ENCODE measurements at regions not wholly inside any gene's neighbourhood (a gene's known extent, or its start where the extent isn't known, plus 50 kb on each side); places are given as distances from the start of the nearest gene placed in this dataset.

DNA sequence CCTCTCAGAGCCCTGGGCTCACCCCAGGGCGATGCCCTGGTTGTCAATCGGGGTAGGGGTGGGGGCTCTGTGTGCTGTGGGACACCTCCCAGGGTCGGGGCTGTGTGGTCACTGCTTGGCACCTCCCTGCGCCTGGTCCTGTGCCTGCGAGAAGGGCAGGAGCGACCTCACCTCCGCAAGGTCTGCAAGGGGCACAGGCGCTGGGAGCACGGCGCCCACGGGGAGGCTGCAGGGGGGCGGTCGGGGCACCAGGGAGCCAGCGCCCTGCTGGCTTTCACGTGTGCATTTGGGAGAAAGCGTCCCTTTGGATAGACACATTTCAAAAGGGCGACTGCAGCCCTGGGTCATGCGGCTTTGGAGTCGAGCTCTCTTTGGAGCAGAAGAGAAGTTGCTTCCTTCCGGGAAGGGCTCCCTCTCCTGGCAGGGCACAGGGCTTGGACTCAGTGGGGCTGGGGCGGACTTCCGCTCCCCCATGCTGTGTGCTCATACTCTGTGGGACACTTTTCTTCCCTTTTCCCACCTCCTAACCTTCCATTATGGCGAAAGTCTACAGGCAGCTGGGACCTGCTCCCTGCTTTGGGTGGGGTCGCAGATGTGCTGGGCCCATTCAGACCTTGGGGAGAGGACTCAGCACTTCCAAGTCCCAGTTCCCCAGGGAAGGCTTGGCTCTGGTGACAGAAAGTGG is 52.9 kb upstream of the SLC28A3 start:
- DNase-seq (ENCODE audit: low spot score): no peak

DNA sequence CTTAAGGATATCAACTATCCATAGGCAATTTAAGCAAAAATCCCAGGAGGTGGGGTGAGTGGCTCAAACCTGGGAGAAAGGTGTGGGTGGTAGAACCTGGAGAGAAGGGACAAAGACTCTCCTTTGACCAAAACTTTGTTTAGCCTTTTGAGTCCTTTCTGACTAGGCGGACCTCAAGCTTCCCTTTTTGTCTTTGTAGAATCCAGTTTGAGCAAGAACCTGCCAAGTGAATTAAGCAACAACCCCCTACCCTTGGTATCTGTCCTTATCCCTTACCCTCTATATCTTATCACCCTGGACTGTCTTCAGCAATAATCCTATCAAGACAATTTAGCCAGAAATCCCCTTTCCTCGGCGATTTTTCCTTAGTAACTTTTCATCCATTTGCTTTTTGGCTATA is 53.5 kb upstream of the SLC28A3 start:
- DNase-seq (ENCODE audit: low spot score): no peak

DNA sequence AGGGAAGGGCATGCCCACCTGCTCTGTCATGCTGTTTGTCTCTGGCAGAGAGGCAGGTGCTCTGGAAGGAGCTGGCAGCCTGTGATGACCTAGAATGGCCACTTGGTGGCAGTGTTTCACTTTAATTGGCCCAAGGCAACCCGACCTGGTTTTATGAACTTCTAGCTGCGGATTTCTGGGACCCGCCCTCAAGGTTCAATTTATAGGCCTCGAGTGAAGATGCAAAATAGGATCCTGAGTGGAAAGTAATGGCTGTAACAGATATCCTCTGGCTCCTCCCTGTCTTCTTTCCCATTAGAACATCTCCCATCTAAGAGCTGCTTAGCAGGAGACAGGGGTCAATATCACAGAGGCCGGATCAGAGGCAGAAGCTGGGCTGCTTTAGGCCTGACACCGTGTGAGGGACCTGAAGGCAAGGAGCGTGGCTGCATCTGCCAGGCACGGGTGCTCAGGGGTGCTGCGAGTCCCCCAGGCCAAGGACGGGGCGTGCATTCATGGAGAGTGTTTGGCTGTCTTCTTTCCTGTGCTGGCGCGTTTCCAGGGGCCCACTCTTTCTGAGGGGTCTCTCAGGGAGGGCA is 56.7 kb upstream of the SLC28A3 start:
- DNase-seq (ENCODE audit: low spot score): peak; percentile 70

DNA sequence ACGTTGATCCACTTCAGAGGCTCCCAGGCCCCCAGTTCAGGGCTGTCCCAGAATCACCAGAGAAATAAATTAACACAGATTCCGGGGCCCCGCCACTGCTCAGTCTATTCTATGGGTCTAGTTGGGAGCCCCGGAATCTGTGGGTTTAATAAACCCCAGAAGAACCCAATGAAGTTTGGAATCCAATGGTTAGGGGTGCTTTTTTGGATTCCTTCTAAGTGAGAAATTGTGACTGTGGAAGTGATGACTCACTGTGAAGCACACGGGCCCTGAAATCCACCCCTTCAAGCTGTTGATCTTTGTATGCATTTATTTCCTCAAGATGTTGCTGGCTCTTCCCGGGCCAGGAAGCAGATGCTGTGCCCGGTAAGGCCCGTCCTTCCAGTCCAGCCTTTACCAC is 57.3 kb upstream of the SLC28A3 start:
- DNase-seq (ENCODE audit: low spot score): no peak

DNA sequence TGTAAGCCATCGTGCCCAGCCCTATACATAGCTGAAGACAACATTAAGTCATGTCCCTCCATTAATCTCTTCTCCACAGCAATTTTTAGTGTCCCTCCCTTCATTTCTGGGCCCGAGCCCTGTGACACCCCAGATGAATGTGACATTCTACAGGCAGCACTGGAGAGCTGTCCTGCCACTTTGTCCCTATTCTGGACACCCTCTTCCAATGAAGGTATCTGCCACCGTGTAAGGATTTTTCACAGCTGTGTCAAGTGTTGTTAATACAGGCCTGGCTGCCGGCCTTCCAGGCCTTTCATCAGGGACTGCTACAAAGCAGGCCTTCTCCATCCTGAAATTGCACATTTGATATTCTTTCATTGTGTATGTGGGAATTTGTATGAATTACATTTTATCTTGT is 62.0 kb upstream of the SLC28A3 start:
- no peak for DNase-seq (ENCODE audit: low spot score)

DNA sequence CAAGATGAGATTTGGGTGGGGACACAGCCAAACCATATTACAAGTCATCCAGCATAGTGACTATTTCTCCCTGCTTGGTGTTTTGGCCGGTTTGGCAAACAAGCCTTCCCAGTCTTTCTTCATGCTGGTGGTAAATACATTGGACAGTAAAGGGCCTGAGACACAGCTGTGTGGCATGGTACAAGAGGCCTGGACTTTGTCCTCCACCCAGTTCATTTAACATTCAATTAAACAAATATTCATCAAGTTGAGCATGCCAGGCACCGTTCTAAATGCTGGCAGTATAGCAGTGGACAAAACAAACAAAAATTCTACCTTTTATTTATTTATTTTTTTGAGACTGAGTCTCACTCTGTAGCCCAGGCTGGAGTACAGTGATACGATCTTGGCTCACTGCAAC is 62.7 kb upstream of the SLC28A3 start:
- no peak for DNase-seq (ENCODE audit: low spot score)

DNA sequence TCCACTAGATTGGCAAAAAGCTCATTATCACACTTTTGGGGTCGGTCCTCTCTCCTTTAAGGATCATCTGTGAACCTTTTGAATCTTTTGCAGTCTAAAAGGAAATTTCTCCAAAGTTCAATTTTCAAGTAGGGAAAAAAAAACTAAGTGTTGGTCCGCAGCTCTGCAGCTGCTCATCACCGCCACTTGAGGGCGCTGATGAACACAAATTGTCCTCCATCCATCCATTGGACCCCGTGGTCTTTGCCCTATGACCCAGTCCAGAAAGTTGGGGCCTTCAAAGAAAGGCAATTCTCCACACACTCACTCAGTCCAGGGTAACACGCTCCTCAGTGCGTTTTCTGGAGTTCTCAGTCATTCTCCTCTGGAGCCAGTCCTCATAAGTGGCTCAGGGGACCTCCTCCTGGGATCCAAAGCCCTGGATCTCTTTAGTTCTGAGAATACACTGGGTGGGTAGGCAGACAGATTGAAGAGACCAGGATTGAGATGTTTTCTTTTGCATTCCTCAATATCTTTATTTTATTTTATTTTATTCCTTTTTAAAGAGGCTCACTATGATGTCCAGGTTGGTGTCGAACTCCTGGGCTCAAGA is 63.6 kb upstream of the SLC28A3 start:
- DNase-seq (ENCODE audit: low spot score): no peak

DNA sequence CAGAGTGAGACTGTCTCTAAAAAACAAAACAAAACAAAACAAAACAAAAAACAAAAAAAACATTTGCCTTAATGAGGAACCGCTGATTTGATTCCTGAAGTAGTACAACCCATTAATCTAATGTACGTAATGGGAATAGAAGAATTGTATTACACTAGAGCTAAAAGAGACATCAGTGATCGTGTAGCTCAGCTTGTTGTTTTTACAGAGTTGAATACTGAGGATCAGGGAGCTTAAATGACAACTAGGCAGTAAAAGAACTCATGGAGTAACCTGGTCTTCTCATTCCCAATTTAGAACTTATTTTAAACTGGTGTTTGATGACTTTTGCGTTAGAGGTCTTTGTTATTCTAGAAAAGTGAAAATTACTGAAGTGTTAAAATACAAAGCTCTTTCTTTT is 65.1 kb upstream of the SLC28A3 start:
- DNase-seq (ENCODE audit: low spot score): no peak

DNA sequence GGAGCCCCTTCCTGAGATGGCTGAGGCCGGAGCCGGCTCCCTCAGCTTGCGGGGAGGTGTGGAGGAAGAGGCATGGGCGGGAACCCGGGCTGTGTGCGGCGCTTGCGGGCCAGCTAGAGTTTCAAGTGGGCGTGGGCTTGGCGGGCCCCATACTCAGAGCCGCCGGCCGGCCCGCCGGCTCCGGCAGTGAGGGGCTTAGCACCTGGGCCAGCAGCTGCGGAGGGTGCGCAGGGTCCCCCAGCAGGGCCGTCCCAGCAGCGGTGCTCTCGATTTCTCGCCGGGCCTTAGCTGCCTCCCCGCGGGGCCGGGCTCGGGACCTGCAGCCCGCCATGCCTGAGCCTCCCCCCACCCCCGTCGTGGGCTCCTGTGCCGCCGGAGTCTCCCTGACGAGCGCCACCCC is 67.9 kb upstream of the SLC28A3 start:
- no peak for DNase-seq (ENCODE audit: low spot score)

DNA sequence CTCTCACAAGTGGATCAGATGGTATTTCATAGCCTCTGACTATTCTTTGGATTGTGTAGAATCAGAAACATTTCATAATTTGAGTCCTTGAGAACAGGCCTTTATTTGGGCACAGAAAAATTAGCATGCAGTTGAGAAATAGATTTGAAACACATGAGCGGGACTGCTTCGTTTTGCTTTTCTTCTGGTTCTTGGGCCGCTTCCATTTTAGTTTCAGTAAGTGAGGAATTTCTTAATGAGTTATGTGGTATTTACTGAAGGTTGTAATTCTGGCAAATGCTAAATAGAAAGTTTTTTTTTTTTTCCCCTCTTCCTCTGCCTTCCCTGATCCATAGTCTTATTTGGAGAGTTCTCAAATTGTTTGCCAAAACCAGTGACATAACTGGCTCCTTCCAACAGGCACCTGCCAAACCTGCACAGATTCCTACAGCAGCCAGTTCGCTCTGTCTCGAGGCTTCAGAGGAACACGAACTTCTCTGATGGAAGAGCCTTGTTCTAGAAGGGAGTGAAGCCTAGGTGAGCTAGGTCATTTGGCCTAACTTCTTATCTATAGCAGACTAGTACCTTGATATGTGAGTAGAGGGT is 71.2 kb upstream of the SLC28A3 start:
- no peak for DNase-seq (ENCODE audit: low spot score)

DNA sequence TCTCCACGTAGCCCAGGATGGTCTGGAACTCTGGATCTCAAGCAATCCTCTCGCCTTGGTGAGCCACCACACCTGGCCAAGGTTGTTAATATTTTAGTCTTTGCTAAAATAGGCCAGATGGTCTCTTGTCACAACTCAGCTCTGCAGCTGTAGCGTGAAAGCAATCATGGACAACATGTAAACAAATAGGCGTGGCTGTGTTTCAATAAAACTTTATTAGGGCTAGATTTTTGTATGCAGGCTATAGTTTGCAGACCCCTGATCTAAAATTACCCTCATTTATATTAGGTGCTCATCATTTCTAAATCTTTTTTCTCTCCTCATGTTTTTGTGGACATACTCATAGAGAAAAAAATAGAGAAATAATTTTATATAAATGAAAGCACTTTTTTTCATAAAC is 72.1 kb upstream of the SLC28A3 start:
- DNase-seq (ENCODE audit: low spot score): no peak

DNA sequence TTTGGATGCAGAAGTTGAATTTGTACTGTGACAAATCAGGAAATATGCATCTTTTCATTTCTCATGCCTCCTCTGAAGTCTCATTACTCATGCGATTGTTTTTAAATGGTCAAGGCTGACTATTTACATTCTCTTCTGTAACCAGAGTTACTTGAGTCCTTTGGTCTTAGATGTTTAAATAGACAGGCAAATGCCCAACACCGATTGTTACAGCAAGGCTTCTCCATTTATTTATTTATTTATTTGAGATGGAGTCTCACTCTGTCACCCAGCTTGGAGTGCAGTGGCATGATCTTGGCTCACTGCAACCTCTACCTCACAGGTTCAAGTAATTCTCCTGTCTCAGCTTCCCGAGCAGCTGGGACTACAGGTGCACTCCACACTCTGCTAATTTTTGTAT is 72.7 kb upstream of the SLC28A3 start:
- no peak for DNase-seq (ENCODE audit: low spot score)

DNA sequence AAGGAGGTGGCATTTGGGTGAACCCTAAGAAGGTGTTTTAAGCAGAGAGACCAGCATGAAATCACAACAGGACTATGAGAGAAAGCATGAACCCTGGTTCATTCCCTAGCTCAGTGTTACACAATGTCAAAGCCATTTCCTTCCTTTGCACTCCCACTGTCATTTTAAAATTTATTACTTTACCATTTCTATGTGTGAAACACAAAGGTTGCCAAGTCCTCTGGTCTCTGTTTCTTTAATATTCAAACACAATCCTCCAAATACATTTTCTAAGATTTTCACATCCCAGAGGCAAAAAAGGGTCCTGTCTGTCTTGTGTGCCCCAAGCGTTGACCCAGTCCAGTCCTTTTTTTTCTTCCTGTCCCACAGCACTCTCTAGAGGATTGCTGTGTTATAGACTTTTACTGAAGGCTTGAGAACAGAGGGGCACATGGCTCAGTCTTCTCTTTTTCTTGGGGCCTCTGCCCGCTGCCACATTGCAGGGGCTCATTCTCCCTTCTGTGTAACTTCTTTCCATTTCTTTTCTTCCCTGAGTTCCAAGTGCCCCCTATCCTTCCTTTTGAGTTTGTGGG is 78.6 kb upstream of the SLC28A3 start:
- no peak for DNase-seq (ENCODE audit: low spot score)

DNA sequence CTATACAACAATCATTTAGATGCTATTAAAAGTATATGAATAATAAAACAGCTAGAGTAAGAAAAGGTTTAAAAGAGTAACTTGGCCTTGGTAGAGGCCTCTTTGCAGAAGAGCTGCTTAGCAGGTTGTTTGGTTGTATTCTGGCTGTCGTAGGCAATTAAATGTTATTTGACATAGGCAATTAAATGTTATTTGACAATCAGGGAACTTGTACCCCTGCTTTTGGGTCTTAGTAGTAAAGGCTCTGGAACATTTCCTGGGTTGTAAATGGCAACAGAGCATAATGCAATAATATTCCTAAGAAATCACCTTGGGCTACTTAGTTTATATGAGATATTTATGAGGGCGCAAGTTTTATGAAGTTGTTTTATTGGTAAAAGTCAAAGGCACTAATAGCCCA is 84.4 kb upstream of the SLC28A3 start:
- no peak for DNase-seq (ENCODE audit: low spot score)

DNA sequence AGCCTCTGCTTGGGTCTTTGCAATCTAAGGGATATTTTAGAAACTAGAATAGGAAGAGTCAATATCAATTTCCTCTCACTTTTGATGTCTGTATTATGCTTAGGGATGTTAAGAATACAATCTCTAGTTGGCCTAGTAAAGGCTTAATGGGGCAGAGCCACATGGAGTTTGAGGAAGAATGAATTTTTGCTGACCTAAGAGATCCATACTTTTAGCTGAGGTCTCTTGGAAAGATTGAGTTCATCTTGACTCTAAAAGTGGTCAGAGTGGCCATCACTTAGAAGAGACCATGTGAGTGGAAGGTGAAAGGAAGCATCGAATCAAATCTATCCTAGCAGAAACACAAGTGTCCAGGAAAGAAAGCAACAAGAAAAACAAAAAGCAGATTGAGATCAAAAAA is 92.2 kb upstream of the SLC28A3 start:
- no peak for DNase-seq (ENCODE audit: low spot score)

DNA sequence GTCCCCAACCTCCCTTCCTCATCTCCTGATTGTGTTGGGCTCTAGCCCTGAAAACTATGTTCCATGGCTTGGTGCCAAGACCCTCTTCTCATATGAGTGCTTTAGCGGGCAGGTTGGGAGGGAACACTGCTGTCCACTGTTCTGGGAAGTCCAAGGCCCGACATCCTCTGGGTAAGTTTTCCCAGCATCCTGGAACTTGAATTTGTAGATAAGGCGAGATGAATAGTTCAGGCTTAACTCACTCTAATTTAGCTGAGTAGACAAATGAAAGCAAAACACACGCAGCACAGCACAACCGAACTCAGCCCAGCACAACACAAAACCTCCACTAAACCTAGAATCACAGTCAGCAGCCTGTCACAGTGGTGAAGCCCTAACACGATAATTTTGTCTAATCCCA is 95.3 kb upstream of the SLC28A3 start:
- no peak for DNase-seq (ENCODE audit: low spot score)

DNA sequence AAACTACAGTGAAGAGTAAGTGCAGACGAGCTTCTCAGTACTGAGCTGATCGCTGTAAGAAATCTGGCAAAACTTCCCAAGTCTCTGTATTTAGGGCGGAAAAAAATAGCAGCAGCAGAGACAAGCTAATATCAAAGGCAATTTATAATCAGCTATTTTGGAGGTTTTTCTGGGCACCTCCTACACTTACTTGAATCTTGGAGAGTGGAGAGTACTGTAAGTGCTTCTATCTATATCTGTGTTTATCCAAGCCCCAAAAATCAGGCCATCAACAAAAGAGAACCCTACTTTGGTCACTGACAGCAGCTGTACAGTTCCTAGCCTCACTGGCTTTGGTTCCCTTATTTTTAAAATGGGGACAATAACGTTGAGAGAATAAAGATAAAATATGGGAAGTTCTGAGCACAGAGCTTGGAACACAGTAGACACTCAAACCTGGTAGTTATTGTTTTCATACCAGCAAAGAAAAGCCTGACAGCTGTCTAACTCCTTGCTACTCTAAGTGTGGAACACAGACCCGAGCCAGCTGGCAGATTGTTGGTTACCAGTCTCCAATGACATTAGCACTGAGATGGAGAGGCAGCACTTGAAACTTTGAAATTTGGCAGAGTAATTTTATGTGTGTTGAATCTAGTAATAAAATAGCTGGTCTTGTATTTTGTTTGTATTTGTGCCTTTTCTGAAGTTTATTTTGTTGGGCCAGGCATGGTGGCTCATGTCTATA is 96.0 kb upstream of the SLC28A3 start:
- DNase-seq (ENCODE audit: low spot score): peak; percentile 11

DNA sequence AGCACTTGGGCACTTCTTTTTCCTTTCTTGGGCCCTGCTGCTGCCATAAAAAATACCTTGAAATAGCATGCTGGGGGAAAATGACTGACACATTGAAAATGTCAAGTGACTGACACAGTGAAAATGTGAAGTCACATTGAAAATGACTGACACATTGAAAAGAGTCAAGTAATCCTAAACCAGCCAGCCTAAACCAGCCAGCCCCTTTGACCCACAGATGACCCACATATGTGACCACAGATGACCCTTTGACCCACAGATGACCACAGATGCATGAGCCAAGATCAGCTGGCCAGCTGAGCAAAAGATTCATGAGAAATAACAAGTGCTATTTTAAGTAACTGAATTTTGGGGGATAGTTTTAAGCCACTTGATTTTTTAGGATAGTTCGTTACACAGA is 97.8 kb upstream of the SLC28A3 start:
- no peak for DNase-seq (ENCODE audit: low spot score)

DNA sequence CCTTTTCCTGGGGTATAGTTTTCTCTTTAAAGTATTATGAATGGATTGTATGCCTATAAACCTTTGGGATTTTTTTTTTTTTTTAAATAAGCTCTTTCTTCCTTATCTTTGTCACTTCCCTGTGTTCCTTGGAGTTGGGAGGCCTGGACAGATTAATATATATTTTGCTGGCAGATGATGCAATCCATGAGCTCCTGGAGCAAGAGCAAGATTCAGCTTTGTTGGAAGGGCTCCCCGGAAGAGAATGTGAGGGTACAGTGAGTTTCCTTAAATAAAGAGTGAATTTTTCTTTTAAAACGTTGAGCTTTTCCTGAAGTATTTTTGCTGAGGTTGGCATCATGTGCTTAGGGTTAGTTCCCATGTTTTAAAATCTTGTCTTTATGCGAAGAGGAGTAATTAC is 98.7 kb upstream of the SLC28A3 start:
- DNase-seq (ENCODE audit: low spot score): no peak

DNA sequence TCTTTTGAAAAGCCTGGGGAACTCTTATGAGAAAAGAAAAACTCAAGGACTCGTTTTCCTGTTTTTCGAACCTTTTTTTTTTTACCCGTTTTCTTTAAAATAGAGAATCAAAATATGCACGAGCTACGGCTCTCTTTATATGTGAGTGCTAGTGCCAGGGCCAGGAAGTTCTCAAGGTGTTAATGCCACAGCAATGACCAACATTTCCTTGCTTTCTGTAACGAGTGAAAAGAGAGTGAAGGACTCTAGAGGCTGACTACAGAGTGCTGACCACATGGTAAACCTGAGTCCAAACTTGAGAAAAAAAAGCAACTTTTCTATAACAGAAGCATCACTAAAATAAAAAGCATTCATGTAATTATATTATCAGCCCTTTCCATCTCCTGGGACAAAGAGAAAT is 102.2 kb upstream of the SLC28A3 start:
- no peak for DNase-seq (ENCODE audit: low spot score)

DNA sequence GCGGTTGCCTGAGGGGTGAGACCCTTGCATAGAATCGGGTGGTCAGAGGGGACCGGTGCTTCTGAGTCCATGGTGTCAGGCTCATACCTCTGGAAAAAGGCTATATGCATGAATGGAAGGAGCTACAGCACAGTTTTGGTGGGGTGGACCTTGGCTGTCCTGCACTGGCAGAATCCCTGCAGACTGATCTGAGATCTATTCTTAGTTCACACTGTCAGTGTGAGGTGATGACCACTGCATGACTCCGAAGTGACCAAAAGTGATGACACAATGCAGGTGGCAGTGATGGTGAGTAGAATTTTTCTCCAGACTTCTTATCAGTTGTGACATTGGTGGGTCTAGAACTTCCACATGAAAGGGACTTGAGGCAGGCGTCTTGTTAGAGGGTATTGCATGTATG is 105.2 kb upstream of the SLC28A3 start:
- DNase-seq (ENCODE audit: low spot score): no peak

DNA sequence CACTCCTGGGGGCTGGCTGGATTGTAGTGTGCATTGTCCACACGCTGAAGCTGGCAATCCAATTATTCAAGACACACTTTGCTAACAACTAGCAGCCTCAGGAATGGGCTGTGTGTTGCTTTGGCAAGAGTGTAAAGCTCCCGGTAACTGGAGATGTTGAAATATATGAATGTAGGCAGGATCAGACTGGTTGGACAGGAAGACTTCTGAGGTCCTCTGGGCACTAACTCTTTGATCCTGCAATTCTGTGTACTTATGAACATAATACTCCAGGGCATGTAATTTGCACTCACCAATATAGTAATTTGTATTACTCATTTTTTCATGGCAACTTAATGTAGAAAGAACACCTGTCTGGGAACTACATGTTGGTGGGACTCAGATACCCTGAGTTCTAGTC is 106.7 kb upstream of the SLC28A3 start:
- no peak for DNase-seq (ENCODE audit: low spot score)

DNA sequence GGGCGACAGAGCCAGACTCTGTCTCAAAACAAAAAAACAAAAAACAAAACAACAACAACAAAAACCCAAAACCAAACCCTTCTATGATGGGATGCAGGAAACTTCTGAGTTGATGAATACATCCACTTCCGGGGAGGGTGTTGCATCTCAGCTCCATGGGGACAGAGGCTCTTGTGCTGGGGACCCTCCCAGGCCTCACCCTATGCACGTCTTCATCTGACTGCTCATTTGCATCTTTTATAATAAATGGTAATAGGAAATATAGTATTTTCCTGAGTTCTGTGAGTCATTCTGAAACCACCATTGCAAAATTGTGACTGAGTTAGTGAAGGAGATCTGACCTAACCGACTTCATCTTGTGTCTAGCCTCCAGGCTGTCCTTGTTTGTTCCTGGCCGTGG is 109.5 kb upstream of the SLC28A3 start:
- DNase-seq (ENCODE audit: low spot score): no peak

All from globus pallidus (tissue), 1 donor.